GM23338 (cell line): ENCODE measurements at regions not wholly inside any gene's neighbourhood (a gene's known extent, or its start where the extent isn't known, plus 50 kb on each side); places are given as distances from the start of the nearest gene placed in this dataset.

Experiments used
- ATAC-seq: fragments of 200-7000 bp; cut with Tn5 transposase; 3 replicates; pipeline ENCODE4 v1.9.1; 2020
- DNase-seq: peaks from one replicate; pipeline ENCODE4 v3.0.0-alpha.2; 2015; ENCODE audit warnings: low spot score
- H2AFZ ChIP-seq: fragments of 200-600 bp; sonication (generic); 2 replicates; pipeline ENCODE4 v1.8.0; 2016; ENCODE audit warnings: antibody characterized with exemption, mild to moderate bottlenecking, moderate library complexity
- H3F3A ChIP-seq: fragments of 200-600 bp; sonication (generic); replicated peaks from 2 replicates; pipeline ENCODE4 v1.8.0; 2017; ENCODE audit warnings: antibody characterized with exemption, mixed run types, low read depth
- H3K27ac ChIP-seq: fragments of 200-600 bp; sonication (generic); 2 replicates; pipeline ENCODE4 v1.6.1; 2016; ENCODE audit warnings: low read depth
- H3K27me3 ChIP-seq: fragments of 200-600 bp; sonication (generic); 2 replicates; pipeline ENCODE4 v1.8.0; 2016; ENCODE audit warnings: mild to moderate bottlenecking, mixed run types, moderate library complexity; ENCODE audit not compliant: insufficient read depth
- H3K36me3 ChIP-seq: fragments of 200-600 bp; sonication (generic); 2 replicates; pipeline ENCODE4 v1.8.0; 2016; ENCODE audit warnings: mild to moderate bottlenecking; ENCODE audit not compliant: insufficient read depth
- H3K4me1 ChIP-seq: fragments of 200-600 bp; sonication (generic); 2 replicates; pipeline ENCODE4 v1.8.0; 2016; ENCODE audit warnings: mild to moderate bottlenecking, moderate library complexity; ENCODE audit not compliant: insufficient read depth
- H3K4me2 ChIP-seq: fragments of 200-600 bp; sonication (generic); 2 replicates; pipeline ENCODE4 v1.7.1; 2017; ENCODE audit warnings: mixed run types
- H3K4me3 ChIP-seq: fragments of 200-600 bp; sonication (generic); 2 replicates; pipeline ENCODE4 v1.6.1; 2016; ENCODE audit warnings: mixed run types
- H3K79me2 ChIP-seq: fragments of 200-600 bp; sonication (generic); replicated peaks from 2 replicates; pipeline ENCODE4 v1.8.0; 2017; ENCODE audit warnings: mild to moderate bottlenecking; ENCODE audit not compliant: insufficient read depth
- H3K9me2 ChIP-seq: fragments of 200-600 bp; sonication (generic); 2 replicates; pipeline ENCODE4 v1.8.0; 2017; ENCODE audit not compliant: insufficient read depth
- H4K20me1 ChIP-seq: fragments of 200-600 bp; sonication (generic); replicated peaks from 2 replicates; pipeline ENCODE4 v1.8.0; 2017; ENCODE audit warnings: mild to moderate bottlenecking; ENCODE audit not compliant: insufficient read depth
- H3K27ac Mint-ChIP-seq: 2 replicates; pipeline ENCODE4 v1.8.0; 2020; ENCODE audit warnings: inconsistent platforms, mild to moderate bottlenecking, moderate library complexity, mixed read lengths
- H3K27me3 Mint-ChIP-seq: 3 replicates; pipeline ENCODE4 v1.8.0; 2022; ENCODE audit warnings: low read depth, mild to moderate bottlenecking, moderate library complexity, mixed read lengths, inconsistent platforms; ENCODE audit not compliant: insufficient read depth, poor library complexity
- H3K36me3 Mint-ChIP-seq: 3 replicates; pipeline ENCODE4 v1.8.0; 2021; ENCODE audit warnings: low read depth, mild to moderate bottlenecking, inconsistent platforms, moderate library complexity, mixed read lengths
- H3K4me1 Mint-ChIP-seq: 3 replicates; pipeline ENCODE4 v1.8.0; 2020; ENCODE audit warnings: mild to moderate bottlenecking, inconsistent platforms, mixed read lengths
- H3K4me3 Mint-ChIP-seq: 3 replicates; pipeline ENCODE4 v1.8.0; 2021; ENCODE audit warnings: moderate library complexity, mild to moderate bottlenecking, inconsistent platforms, mixed read lengths
- H3K9me3 Mint-ChIP-seq: 3 replicates; pipeline ENCODE4 v1.8.0; 2020; ENCODE audit warnings: moderate library complexity, mild to moderate bottlenecking, inconsistent platforms, mixed read lengths
- CREB1 ChIP-seq: fragments of 250-450 bp; sonication (Bioruptor Pico); IDR thresholded peaks from 2 replicates; pipeline ENCODE4 v1.5.0; 2020; ENCODE audit warnings: low read depth, mild to moderate bottlenecking, moderate library complexity
- EZH2 ChIP-seq: fragments of 200-600 bp; sonication (generic); IDR thresholded peaks from one replicate; pipeline ENCODE4 v1.8.0; 2017; ENCODE audit warnings: antibody characterized with exemption, mild to moderate bottlenecking, low read depth; ENCODE audit not compliant: unreplicated experiment
- EZH2phosphoT487 ChIP-seq: fragments of 200-600 bp; sonication (generic); IDR thresholded peaks from one replicate; pipeline ENCODE4 v1.8.1; 2018; ENCODE audit warnings: antibody characterized with exemption; ENCODE audit not compliant: unreplicated experiment
- JUNB ChIP-seq: IDR thresholded peaks from one replicate; pipeline ENCODE4 v1.6.1; 2016; ENCODE audit warnings: antibody characterized with exemption; ENCODE audit not compliant: unreplicated experiment
- NANOG ChIP-seq: IDR thresholded peaks from 2 replicates; pipeline ENCODE4 v1.6.1; 2016; ENCODE audit warnings: antibody characterized with exemption, borderline replicate concordance
- POLR2AphosphoS5 ChIP-seq: IDR thresholded peaks from 2 replicates; pipeline ENCODE4 v1.6.1; 2016; ENCODE audit warnings: antibody characterized with exemption, low read depth
- STAT1 ChIP-seq: IDR thresholded peaks from one replicate; pipeline ENCODE4 v1.6.1; 2016; ENCODE audit warnings: antibody characterized with exemption; ENCODE audit not compliant: unreplicated experiment
- ZNF114 ChIP-seq: fragments of 250-450 bp; sonication (Bioruptor Pico); IDR thresholded peaks from 2 replicates; pipeline ENCODE4 v1.5.0; 2020; ENCODE audit warnings: mild to moderate bottlenecking, moderate library complexity
- ZNF331 ChIP-seq: fragments of 250-450 bp; sonication (Bioruptor Pico); IDR thresholded peaks from 2 replicates; pipeline ENCODE4 v1.5.0; 2020; ENCODE audit warnings: low read depth, mild to moderate bottlenecking, moderate library complexity
- TF ChIP-seq, protein P1 (sequence below), 2 experiments: fragments of 200-600 bp in 1 of 2; sonication (generic) in 1 of 2; conservative IDR thresholded peaks; 2 replicates each; pipeline versions ENCODE4 v1.5.1 to v1.6.1; 2016 to 2017; ENCODE audit warnings: antibody characterized with exemption in 2 of 2, low read depth in 2 of 2, mild to moderate bottlenecking in 2 of 2, moderate library complexity in 1 of 2
- TF ChIP-seq, protein P2 (sequence below): IDR thresholded peaks from 2 replicates; pipeline ENCODE4 v1.6.1; 2016; ENCODE audit warnings: antibody characterized with exemption
- TF ChIP-seq, protein P3 (sequence below): IDR thresholded peaks from one replicate; pipeline ENCODE4 v1.6.1; 2018; ENCODE audit warnings: antibody characterized with exemption; ENCODE audit not compliant: unreplicated experiment
- TF ChIP-seq, protein P4 (sequence below): fragments of 250-450 bp; sonication (Bioruptor Pico); IDR thresholded peaks from 2 replicates; pipeline ENCODE4 v1.5.0; 2020; ENCODE audit warnings: mild to moderate bottlenecking, moderate library complexity

DNA sequence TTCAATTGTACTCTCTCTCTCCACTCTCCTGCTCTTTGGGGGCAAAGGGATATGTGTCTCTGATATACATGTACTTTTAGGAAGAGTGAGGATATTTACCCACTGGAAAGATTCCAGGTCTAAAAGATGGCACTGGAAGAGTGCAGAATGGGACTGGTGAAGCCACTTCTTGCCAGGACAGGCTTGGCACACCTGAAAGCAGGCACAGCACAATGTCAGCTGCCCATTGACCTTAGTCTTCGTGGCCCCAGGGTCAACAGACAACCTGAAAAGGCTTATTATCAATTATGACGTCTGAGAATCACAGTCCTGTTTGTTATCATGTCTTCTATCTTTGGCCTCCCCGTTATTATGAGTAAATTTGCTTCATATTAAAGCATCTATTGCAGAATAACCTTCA is 86.7 kb upstream of the PAK3 start:
- H3F3A ChIP-seq = no peaks in the 10 kb centered on the region
- DNase-seq (no peak), ATAC-seq (no peak)
- Mint-ChIP-seq H3K27ac (no peak overlapping the region), H3K36me3 (no peaks in the 10 kb centered on the region), H3K27me3 (peaks cover 2% of the 10 kb centered on the region), H3K4me1 (peaks cover 20% of the 10 kb centered on the region; the same call in 2 of the 3 replicates), H3K9me3 (no peaks in the 10 kb centered on the region), H3K4me3 (no peak overlapping the region)
- no peaks in the 10 kb centered on the region for H4K20me1 ChIP-seq
- H3K27me3 ChIP-seq = no peaks in the 10 kb centered on the region
- no peak overlapping the region for H3K27ac ChIP-seq
- peaks cover 6% of the 10 kb centered on the region; the same call in 1 of the 2 replicates for H3K4me1 ChIP-seq
- no peaks in the 10 kb centered on the region for H3K9me2 ChIP-seq
- H3K4me3 ChIP-seq = no peak overlapping the region
- no peaks in the 10 kb centered on the region for H3K79me2 ChIP-seq
- TF ChIP-seq, protein P1, sequence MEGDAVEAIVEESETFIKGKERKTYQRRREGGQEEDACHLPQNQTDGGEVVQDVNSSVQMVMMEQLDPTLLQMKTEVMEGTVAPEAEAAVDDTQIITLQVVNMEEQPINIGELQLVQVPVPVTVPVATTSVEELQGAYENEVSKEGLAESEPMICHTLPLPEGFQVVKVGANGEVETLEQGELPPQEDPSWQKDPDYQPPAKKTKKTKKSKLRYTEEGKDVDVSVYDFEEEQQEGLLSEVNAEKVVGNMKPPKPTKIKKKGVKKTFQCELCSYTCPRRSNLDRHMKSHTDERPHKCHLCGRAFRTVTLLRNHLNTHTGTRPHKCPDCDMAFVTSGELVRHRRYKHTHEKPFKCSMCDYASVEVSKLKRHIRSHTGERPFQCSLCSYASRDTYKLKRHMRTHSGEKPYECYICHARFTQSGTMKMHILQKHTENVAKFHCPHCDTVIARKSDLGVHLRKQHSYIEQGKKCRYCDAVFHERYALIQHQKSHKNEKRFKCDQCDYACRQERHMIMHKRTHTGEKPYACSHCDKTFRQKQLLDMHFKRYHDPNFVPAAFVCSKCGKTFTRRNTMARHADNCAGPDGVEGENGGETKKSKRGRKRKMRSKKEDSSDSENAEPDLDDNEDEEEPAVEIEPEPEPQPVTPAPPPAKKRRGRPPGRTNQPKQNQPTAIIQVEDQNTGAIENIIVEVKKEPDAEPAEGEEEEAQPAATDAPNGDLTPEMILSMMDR (conservative IDR thresholded peaks at IDR 0.05; ENCODE audit: low read depth in 2 of 2) = no peak
- TF ChIP-seq, protein P2, sequence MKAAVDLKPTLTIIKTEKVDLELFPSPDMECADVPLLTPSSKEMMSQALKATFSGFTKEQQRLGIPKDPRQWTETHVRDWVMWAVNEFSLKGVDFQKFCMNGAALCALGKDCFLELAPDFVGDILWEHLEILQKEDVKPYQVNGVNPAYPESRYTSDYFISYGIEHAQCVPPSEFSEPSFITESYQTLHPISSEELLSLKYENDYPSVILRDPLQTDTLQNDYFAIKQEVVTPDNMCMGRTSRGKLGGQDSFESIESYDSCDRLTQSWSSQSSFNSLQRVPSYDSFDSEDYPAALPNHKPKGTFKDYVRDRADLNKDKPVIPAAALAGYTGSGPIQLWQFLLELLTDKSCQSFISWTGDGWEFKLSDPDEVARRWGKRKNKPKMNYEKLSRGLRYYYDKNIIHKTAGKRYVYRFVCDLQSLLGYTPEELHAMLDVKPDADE = no peak
- TF ChIP-seq CREB1 (CRISPR knock-in tag) (no peak), EZH2 (no peak), POLR2AphosphoS5 (no peak), JUNB (no peak), ZNF331 (CRISPR knock-in tag) (no peak), ZNF114 (no peak), NANOG (no peak), STAT1 (no peak), EZH2phosphoT487 (no peak)
- TF ChIP-seq, protein P3, sequence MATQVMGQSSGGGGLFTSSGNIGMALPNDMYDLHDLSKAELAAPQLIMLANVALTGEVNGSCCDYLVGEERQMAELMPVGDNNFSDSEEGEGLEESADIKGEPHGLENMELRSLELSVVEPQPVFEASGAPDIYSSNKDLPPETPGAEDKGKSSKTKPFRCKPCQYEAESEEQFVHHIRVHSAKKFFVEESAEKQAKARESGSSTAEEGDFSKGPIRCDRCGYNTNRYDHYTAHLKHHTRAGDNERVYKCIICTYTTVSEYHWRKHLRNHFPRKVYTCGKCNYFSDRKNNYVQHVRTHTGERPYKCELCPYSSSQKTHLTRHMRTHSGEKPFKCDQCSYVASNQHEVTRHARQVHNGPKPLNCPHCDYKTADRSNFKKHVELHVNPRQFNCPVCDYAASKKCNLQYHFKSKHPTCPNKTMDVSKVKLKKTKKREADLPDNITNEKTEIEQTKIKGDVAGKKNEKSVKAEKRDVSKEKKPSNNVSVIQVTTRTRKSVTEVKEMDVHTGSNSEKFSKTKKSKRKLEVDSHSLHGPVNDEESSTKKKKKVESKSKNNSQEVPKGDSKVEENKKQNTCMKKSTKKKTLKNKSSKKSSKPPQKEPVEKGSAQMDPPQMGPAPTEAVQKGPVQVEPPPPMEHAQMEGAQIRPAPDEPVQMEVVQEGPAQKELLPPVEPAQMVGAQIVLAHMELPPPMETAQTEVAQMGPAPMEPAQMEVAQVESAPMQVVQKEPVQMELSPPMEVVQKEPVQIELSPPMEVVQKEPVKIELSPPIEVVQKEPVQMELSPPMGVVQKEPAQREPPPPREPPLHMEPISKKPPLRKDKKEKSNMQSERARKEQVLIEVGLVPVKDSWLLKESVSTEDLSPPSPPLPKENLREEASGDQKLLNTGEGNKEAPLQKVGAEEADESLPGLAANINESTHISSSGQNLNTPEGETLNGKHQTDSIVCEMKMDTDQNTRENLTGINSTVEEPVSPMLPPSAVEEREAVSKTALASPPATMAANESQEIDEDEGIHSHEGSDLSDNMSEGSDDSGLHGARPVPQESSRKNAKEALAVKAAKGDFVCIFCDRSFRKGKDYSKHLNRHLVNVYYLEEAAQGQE = no peak
- TF ChIP-seq, protein P4, sequence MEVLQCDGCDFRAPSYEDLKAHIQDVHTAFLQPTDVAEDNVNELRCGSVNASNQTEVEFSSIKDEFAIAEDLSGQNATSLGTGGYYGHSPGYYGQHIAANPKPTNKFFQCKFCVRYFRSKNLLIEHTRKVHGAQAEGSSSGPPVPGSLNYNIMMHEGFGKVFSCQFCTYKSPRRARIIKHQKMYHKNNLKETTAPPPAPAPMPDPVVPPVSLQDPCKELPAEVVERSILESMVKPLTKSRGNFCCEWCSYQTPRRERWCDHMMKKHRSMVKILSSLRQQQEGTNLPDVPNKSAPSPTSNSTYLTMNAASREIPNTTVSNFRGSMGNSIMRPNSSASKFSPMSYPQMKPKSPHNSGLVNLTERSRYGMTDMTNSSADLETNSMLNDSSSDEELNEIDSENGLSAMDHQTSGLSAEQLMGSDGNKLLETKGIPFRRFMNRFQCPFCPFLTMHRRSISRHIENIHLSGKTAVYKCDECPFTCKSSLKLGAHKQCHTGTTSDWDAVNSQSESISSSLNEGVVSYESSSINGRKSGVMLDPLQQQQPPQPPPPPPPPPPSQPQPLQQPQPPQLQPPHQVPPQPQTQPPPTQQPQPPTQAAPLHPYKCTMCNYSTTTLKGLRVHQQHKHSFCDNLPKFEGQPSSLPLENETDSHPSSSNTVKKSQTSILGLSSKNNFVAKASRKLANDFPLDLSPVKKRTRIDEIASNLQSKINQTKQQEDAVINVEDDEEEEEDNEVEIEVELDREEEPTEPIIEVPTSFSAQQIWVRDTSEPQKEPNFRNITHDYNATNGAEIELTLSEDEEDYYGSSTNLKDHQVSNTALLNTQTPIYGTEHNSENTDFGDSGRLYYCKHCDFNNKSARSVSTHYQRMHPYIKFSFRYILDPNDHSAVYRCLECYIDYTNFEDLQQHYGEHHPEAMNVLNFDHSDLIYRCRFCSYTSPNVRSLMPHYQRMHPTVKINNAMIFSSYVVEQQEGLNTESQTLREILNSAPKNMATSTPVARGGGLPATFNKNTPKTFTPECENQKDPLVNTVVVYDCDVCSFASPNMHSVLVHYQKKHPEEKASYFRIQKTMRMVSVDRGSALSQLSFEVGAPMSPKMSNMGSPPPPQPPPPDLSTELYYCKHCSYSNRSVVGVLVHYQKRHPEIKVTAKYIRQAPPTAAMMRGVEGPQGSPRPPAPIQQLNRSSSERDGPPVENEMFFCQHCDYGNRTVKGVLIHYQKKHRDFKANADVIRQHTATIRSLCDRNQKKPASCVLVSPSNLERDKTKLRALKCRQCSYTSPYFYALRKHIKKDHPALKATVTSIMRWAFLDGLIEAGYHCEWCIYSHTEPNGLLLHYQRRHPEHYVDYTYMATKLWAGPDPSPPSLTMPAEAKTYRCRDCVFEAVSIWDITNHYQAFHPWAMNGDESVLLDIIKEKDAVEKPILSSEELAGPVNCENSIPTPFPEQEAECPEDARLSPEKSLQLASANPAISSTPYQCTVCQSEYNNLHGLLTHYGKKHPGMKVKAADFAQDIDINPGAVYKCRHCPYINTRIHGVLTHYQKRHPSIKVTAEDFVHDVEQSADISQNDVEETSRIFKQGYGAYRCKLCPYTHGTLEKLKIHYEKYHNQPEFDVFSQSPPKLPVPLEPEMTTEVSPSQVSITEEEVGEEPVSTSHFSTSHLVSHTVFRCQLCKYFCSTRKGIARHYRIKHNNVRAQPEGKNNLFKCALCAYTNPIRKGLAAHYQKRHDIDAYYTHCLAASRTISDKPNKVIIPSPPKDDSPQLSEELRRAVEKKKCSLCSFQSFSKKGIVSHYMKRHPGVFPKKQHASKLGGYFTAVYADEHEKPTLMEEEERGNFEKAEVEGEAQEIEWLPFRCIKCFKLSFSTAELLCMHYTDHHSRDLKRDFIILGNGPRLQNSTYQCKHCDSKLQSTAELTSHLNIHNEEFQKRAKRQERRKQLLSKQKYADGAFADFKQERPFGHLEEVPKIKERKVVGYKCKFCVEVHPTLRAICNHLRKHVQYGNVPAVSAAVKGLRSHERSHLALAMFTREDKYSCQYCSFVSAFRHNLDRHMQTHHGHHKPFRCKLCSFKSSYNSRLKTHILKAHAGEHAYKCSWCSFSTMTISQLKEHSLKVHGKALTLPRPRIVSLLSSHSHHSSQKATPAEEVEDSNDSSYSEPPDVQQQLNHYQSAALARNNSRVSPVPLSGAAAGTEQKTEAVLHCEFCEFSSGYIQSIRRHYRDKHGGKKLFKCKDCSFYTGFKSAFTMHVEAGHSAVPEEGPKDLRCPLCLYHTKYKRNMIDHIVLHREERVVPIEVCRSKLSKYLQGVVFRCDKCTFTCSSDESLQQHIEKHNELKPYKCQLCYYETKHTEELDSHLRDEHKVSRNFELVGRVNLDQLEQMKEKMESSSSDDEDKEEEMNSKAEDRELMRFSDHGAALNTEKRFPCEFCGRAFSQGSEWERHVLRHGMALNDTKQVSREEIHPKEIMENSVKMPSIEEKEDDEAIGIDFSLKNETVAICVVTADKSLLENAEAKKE = no peak
- no peak overlapping the region for H3K4me2 ChIP-seq
- H2AFZ ChIP-seq = no peak overlapping the region
- no peaks in the 10 kb centered on the region for H3K36me3 ChIP-seq
